A549 (cell line): ENCODE measurements at regions not wholly inside any gene's neighbourhood (a gene's known extent, or its start where the extent isn't known, plus 50 kb on each side); places are given as distances from the start of the nearest gene placed in this dataset.

Source experiments
- ATAC-seq, 2 experiments: fragments of 200-7000 bp in 1 of 2; fragments of >200 bp in 1 of 2; cut with Nextera tagmentation in 1 of 2; cut with Tn5 transposase in 1 of 2; 3 replicates each; pipeline versions ENCODE4 v1.8.0 to v1.9.1; 2018 to 2020; ENCODE audit warnings: mild to moderate bottlenecking in 1 of 2, moderate library complexity in 1 of 2
- CTCF ChIA-PET: fragments of 300-600 bp; sonication (Branson Sonifier 250); formaldehyde crosslinking; extraction: SDS; loops from one replicate; lab custom pipeline; 2021; ENCODE audit warnings: antibody characterized with exemption, inconsistent platforms; lab: Yijun Ruan, JAX
- POLR2A ChIA-PET: fragments of 350-600 bp; formaldehyde crosslinking; extraction: SDS; loops from one replicate; lab custom pipeline; 2021; ENCODE audit warnings: antibody characterized with exemption, inconsistent platforms; lab: Yijun Ruan, JAX
- DNase-seq, 2 experiments: peaks; one replicate each; pipeline versions ENCODE4 v3.0.0 to v3.0.0-alpha.2; 2011 to 2016; ENCODE audit warnings: low read depth in 1 of 2, low spot score in 1 of 2
- FAIRE-seq: peaks from 2 replicates; lab custom pipeline; 2011; peaks lifted over from hg19 to GRCh38; lab: Jason Lieb, UNC
- H3K27ac ChIP-seq, 2 experiments: fragments of >200 bp; sonication (Bioruptor Twin); formaldehyde crosslinking; 3 replicates each; pipeline ENCODE4 v1.5.1; 2016 to 2017
- H3K4me1 ChIP-seq: fragments of >200 bp; sonication (Bioruptor Twin); formaldehyde crosslinking; 3 replicates; pipeline ENCODE4 v1.6.1; 2016
- H3K4me2 ChIP-seq: fragments of >200 bp; sonication (Bioruptor Twin); formaldehyde crosslinking; 3 replicates; pipeline ENCODE4 v1.6.1; 2016
- H3K4me3 ChIP-seq: fragments of >200 bp; sonication (Bioruptor Twin); formaldehyde crosslinking; 3 replicates; pipeline ENCODE4 v1.5.1; 2016
- H3K9me3 ChIP-seq: fragments of >200 bp; sonication (Bioruptor Twin); formaldehyde crosslinking; 3 replicates; pipeline ENCODE4 v1.6.1; 2016
- ATOH8 ChIP-seq: fragments of 250-450 bp; sonication (Bioruptor Pico); IDR thresholded peaks from 2 replicates; pipeline ENCODE4 v1.5.0; 2020; ENCODE audit warnings: low read depth, mild to moderate bottlenecking, moderate library complexity
- BCL3 ChIP-seq: fragments of >200 bp; sonication (Bioruptor Twin); formaldehyde crosslinking; IDR thresholded peaks from 3 replicates; pipeline ENCODE4 v1.6.1; 2016
- BHLHE40 ChIP-seq: IDR thresholded peaks from 2 replicates; pipeline ENCODE4 v1.6.1; 2012; ENCODE audit warnings: low read depth, low read length, inconsistent platforms
- CBX8 ChIP-seq: fragments of 200-600 bp; sonication (generic); IDR thresholded peaks from 2 replicates; pipeline ENCODE4 v1.6.1; 2016
- CEBPB ChIP-seq, 2 experiments: fragments of >200 bp in 1 of 2; sonication (Bioruptor Twin) in 1 of 2; formaldehyde crosslinking in 1 of 2; IDR thresholded peaks; 2 replicates each; pipeline ENCODE4 v1.6.1; 2012 to 2016
- CTCF ChIP-seq: fragments of >200 bp; sonication (Bioruptor Twin); formaldehyde crosslinking; IDR thresholded peaks from 3 replicates; pipeline ENCODE4 v1.5.1; 2016
- EP300 ChIP-seq, 2 experiments: fragments of >200 bp; sonication (Bioruptor Twin); formaldehyde crosslinking; IDR thresholded peaks; 2 replicates in 1 of 2; 3 replicates in 1 of 2; pipeline ENCODE4 v1.6.1; 2016 to 2017
- FOSB ChIP-seq: fragments of 250-450 bp; sonication (Bioruptor Pico); IDR thresholded peaks from 2 replicates; pipeline ENCODE4 v1.5.0; 2020; ENCODE audit warnings: mild to moderate bottlenecking, moderate library complexity
- FOSL2 ChIP-seq, 2 experiments: fragments of 450-650 bp in 1 of 2; fragments of >200 bp in 1 of 2; sonication (Bioruptor Twin) in 1 of 2; formaldehyde crosslinking; IDR thresholded peaks; 2 replicates each; pipeline versions ENCODE4 v1.5.0 to v1.6.1; 2016 to 2020; ENCODE audit warnings: mild to moderate bottlenecking in 1 of 2, moderate library complexity in 1 of 2
- GATA3 ChIP-seq: IDR thresholded peaks from 2 replicates; pipeline ENCODE4 v1.6.1; 2012; ENCODE audit warnings: borderline replicate concordance
- HMGXB4 ChIP-seq: fragments of 250-450 bp; sonication (Bioruptor Pico); IDR thresholded peaks from 2 replicates; pipeline ENCODE4 v1.5.0; 2021; ENCODE audit warnings: mild to moderate bottlenecking, moderate library complexity, borderline replicate concordance
- JUN ChIP-seq, 2 experiments: fragments of >200 bp; sonication (Bioruptor Twin); formaldehyde crosslinking; IDR thresholded peaks; 2 replicates in 1 of 2; 3 replicates in 1 of 2; pipeline ENCODE4 v1.6.1; 2016 to 2017
- JUNB ChIP-seq: fragments of >200 bp; sonication (Bioruptor Twin); formaldehyde crosslinking; IDR thresholded peaks from 2 replicates; pipeline ENCODE4 v1.6.1; 2016
- KDM1A ChIP-seq: fragments of 200-600 bp; sonication (generic); IDR thresholded peaks from 2 replicates; pipeline ENCODE4 v1.6.1; 2016; ENCODE audit warnings: low read depth, mild to moderate bottlenecking
- MAFK ChIP-seq: fragments of 450-650 bp; IDR thresholded peaks from 2 replicates; pipeline ENCODE4 v1.6.1; 2014; ENCODE audit not compliant: partially characterized antibody
- MAX ChIP-seq: IDR thresholded peaks from 2 replicates; pipeline ENCODE4 v1.6.1; 2012
- NFE2L2 ChIP-seq: fragments of 150-350 bp; conservative IDR thresholded peaks from 2 replicates; pipeline ENCODE4 v1.6.1; 2014; ENCODE audit warnings: low read length
- NPAS2 ChIP-seq: fragments of 250-450 bp; sonication (Bioruptor Pico); IDR thresholded peaks from 2 replicates; pipeline ENCODE4 v1.8.0; 2022; ENCODE audit warnings: mild to moderate bottlenecking, moderate library complexity, borderline replicate concordance
- PHF8 ChIP-seq: fragments of 200-600 bp; sonication (generic); IDR thresholded peaks from 2 replicates; pipeline ENCODE4 v1.6.1; 2016; ENCODE audit warnings: low read depth, mild to moderate bottlenecking, antibody characterized with exemption, moderate library complexity, borderline replicate concordance
- RAD21 ChIP-seq, 2 experiments: fragments of >200 bp in 1 of 2; sonication (Bioruptor Twin) in 1 of 2; formaldehyde crosslinking in 1 of 2; IDR thresholded peaks in 1 of 2; conservative IDR thresholded peaks in 1 of 2; 2 replicates in 1 of 2; 3 replicates in 1 of 2; pipeline ENCODE4 v1.6.1; 2012 to 2018; ENCODE audit warnings: inconsistent platforms in 1 of 2
- RARB ChIP-seq: fragments of 250-450 bp; sonication (Bioruptor Pico); IDR thresholded peaks from 2 replicates; pipeline ENCODE4 v1.8.0; 2021; ENCODE audit warnings: mild to moderate bottlenecking, moderate library complexity
- RCOR1 ChIP-seq: fragments of 150-350 bp; IDR thresholded peaks from 2 replicates; pipeline ENCODE4 v1.6.1; 2014; ENCODE audit warnings: antibody characterized with exemption, low read length, low read depth
- SMC3 ChIP-seq: fragments of >200 bp; sonication (Bioruptor Twin); formaldehyde crosslinking; IDR thresholded peaks from 3 replicates; pipeline ENCODE4 v1.6.1; 2018; ENCODE audit warnings: inconsistent platforms
- SREBF2 ChIP-seq: fragments of 450-650 bp; IDR thresholded peaks from 2 replicates; pipeline ENCODE4 v1.6.1; 2014; ENCODE audit warnings: mild to moderate bottlenecking, moderate library complexity
- TFCP2L1 ChIP-seq: fragments of 250-450 bp; sonication (Bioruptor Pico); IDR thresholded peaks from 2 replicates; pipeline ENCODE4 v1.5.0; 2021; ENCODE audit warnings: mild to moderate bottlenecking
- TP53 ChIP-seq: fragments of 250-450 bp; sonication (Bioruptor Pico); IDR thresholded peaks from 2 replicates; pipeline ENCODE4 v1.5.0; 2021; ENCODE audit warnings: mild to moderate bottlenecking, moderate library complexity
- USF2 ChIP-seq: fragments of 450-650 bp; IDR thresholded peaks from 2 replicates; pipeline ENCODE4 v1.6.1; 2014; ENCODE audit warnings: antibody characterized with exemption
- ZC3H11A ChIP-seq: fragments of 450-650 bp; IDR thresholded peaks from 2 replicates; pipeline ENCODE4 v1.6.1; 2014; ENCODE audit warnings: antibody characterized with exemption, mild to moderate bottlenecking
- ZNF302 ChIP-seq: fragments of 250-450 bp; sonication (Bioruptor Pico); IDR thresholded peaks from 2 replicates; pipeline ENCODE4 v1.9.0; 2021; ENCODE audit warnings: inconsistent platforms, mild to moderate bottlenecking, moderate library complexity
- WGBS: methylation state at CpG from one replicate; pipeline ENCODE4 v1.1.6; 2017; ENCODE audit errors: missing lambda C conversion rate; 5-methylcytosine and 5-hydroxymethylcytosine counted together

GRCh38 chr4:66575008-66575696 lies 904.9 kb upstream of the EPHA5 start:
- ATAC-seq, result peak; percentile 97 to 98
- peak overlapping the region; percentile 19; the same call in 2 of the 3 replicates for H3K4me3 ChIP-seq

GRCh38 chr4:66574145-66574978 lies 904.1 kb upstream of the EPHA5 start:
- Histone ChIP-seq H3K27ac (peak overlapping the region; percentile 80 to 87), H3K4me3 (0 out of 3 replicates have a peak overlapping the region, but pooled peaks have one; percentile 19), H3K9me3 (no peaks in the 10 kb centered on the region), H3K4me2 (peak overlapping the region; percentile 69), H3K4me1 (peaks cover 48% of the 10 kb centered on the region)
- FAIRE-seq (no peak), DNase-seq (peak in 1 of 2 experiments; percentile 70), ATAC-seq (peak; percentile 69 to 81)
- ChIA-PET CTCF (no interaction called here), POLR2A (interaction anchor here (1.6 kb wide), 1 partner anchor 9 kb away, joined by 26 read pairs; no protein-coding TSS in a partner anchor)
- 29% methylated on average over 7 of the region's 7 CpGs for WGBS
- TF ChIP-seq BCL3, result no peak
- TF ChIP-seq BHLHE40, result no peak
- no peak for TF ChIP-seq RCOR1
- peak in 1 of 2 experiments; percentile 25; a peak in 2 of 5 replicates for TF ChIP-seq RAD21 (conservative IDR thresholded peaks at IDR 0.05 in 1 of 2, IDR thresholded peaks at IDR 0.05 in 1 of 2)
- no peak for TF ChIP-seq CBX8
- TF ChIP-seq NPAS2, result no peak
- no peak for TF ChIP-seq FOSL2 (IDR thresholded peaks at IDR 0.05)
- no peak for TF ChIP-seq FOSL2 (CRISPR knock-in tag; IDR thresholded peaks at IDR 0.05)
- TF ChIP-seq TP53 (CRISPR knock-in tag), result no peak
- TF ChIP-seq ATOH8 (CRISPR knock-in tag), result peak; percentile 63; the same call in 1 of the 2 replicates
- no peak for TF ChIP-seq SMC3
- no peak for TF ChIP-seq USF2
- 0 out of 2 replicates have a peak, but pooled peaks have one; percentile 59 for TF ChIP-seq ZNF302 (CRISPR knock-in tag)
- TF ChIP-seq PHF8, result no peak
- no peak for TF ChIP-seq HMGXB4
- TF ChIP-seq RARB, result no peak
- 0 out of 3 replicates have a peak, but pooled peaks have one; percentile 11 for TF ChIP-seq CTCF
- TF ChIP-seq KDM1A, result no peak
- TF ChIP-seq SREBF2, result no peak
- no peak for TF ChIP-seq CEBPB (IDR thresholded peaks at IDR 0.05)
- peak; percentile 37; the same call in 1 of the 2 replicates for TF ChIP-seq MAX
- no peak for TF ChIP-seq TFCP2L1 (CRISPR knock-in tag)
- TF ChIP-seq FOSB (CRISPR knock-in tag), result no peak
- no peak for TF ChIP-seq MAFK

More at GRCh38 chr4:66575008-66575696, 904.9 kb upstream of the EPHA5 start:
- peak; percentile 66 to 95 for DNase-seq
- Histone ChIP-seq H3K27ac (peak overlapping the region; percentile 80 to 87), H3K9me3 (no peaks in the 10 kb centered on the region), H3K4me1 (peaks cover 48% of the 10 kb centered on the region), H3K4me2 (peak overlapping the region; percentile 69)
- POLR2A ChIA-PET, result interaction anchor here (1.6 kb wide), 1 partner anchor 10 kb away, joined by 26 read pairs; no protein-coding TSS in a partner anchor
- CTCF ChIA-PET, result no interaction called here
- TF ChIP-seq GATA3, result peak; percentile 75; the same call in 1 of the 2 replicates
- peak; percentile 85 for TF ChIP-seq FOSL2 (IDR thresholded peaks at IDR 0.05)
- peak; percentile 97 for TF ChIP-seq FOSL2 (CRISPR knock-in tag; IDR thresholded peaks at IDR 0.05)
- peak; percentile 82 for TF ChIP-seq JUNB
- peak in 1 of 2 experiments; percentile 47; a peak in 2 of 5 replicates for TF ChIP-seq EP300 (IDR thresholded peaks at IDR 0.05)
- TF ChIP-seq MAFK, result peak; percentile 94
- peak; percentile 33 to 65; a peak in 3 of 5 replicates for TF ChIP-seq JUN (IDR thresholded peaks at IDR 0.05)
- 0 out of 2 replicates have a peak, but pooled peaks have one; percentile 19 for TF ChIP-seq NFE2L2
- TF ChIP-seq RAD21 (conservative IDR thresholded peaks at IDR 0.05 in 1 of 2, IDR thresholded peaks at IDR 0.05 in 1 of 2), result peak in 1 of 2 experiments; percentile 28; a peak in 3 of 5 replicates
- no peak for TF ChIP-seq ZC3H11A
- no peak for TF ChIP-seq ZNF302 (CRISPR knock-in tag)
- TF ChIP-seq CEBPB (IDR thresholded peaks at IDR 0.05), result peak in 1 of 2 experiments; percentile 23; a peak in 1 of 4 replicates
- 1% methylated on average over 10 of the region's 11 CpGs for WGBS
- FAIRE-seq, result no peak
